HEK293T (cell line): ENCODE measurements at regions not wholly inside any gene's neighbourhood (a gene's known extent, or its start where the extent isn't known, plus 50 kb on each side); places are given as distances from the start of the nearest gene placed in this dataset.

Experiments used
- CTCF ChIA-PET: fragments of 350-600 bp; formaldehyde crosslinking; extraction: SDS; loops from one replicate; lab custom pipeline; 2021; ENCODE audit warnings: antibody characterized with exemption, inconsistent platforms; lab: Yijun Ruan, JAX
- POLR2A ChIA-PET: fragments of 350-600 bp; formaldehyde crosslinking; extraction: SDS; loops from one replicate; lab custom pipeline; 2020; ENCODE audit warnings: antibody characterized with exemption, inconsistent platforms; lab: Yijun Ruan, JAX
- DNase-seq: peaks from one replicate; pipeline ENCODE4 v3.0.0; 2012; ENCODE audit warnings: mixed read lengths; ENCODE audit errors: extremely low spot score
- ARNT ChIP-seq: fragments of 450-650 bp; IDR thresholded peaks from 2 replicates; pipeline ENCODE4 v1.6.1; 2017; ENCODE audit warnings: mild to moderate bottlenecking
- BHLHE40 ChIP-seq: fragments of 450-650 bp; IDR thresholded peaks from 2 replicates; pipeline ENCODE4 v1.6.1; 2016; ENCODE audit warnings: mild to moderate bottlenecking, moderate library complexity, borderline replicate concordance
- CTBP1 ChIP-seq: fragments of 450-650 bp; IDR thresholded peaks from 2 replicates; pipeline ENCODE4 v1.6.1; 2016; ENCODE audit warnings: borderline replicate concordance
- ELF4 ChIP-seq: fragments of 450-650 bp; IDR thresholded peaks from 2 replicates; pipeline ENCODE4 v1.6.1; 2017; ENCODE audit warnings: antibody characterized with exemption
- FOXA1 ChIP-seq: fragments of 450-650 bp; IDR thresholded peaks from 2 replicates; pipeline ENCODE4 v1.6.1; 2016; ENCODE audit warnings: mild to moderate bottlenecking
- FOXK2 ChIP-seq: fragments of 450-650 bp; IDR thresholded peaks from 2 replicates; pipeline ENCODE4 v1.6.1; 2016; ENCODE audit warnings: mild to moderate bottlenecking
- FOXM1 ChIP-seq: fragments of 450-650 bp; IDR thresholded peaks from 2 replicates; pipeline ENCODE4 v1.6.1; 2017; ENCODE audit warnings: mild to moderate bottlenecking, borderline replicate concordance
- HDGF ChIP-seq: fragments of 450-650 bp; IDR thresholded peaks from 2 replicates; pipeline ENCODE4 v1.6.1; 2017; ENCODE audit warnings: antibody characterized with exemption, borderline replicate concordance
- L3MBTL2 ChIP-seq: fragments of 450-650 bp; conservative IDR thresholded peaks from 2 replicates; pipeline ENCODE4 v1.6.1; 2016; ENCODE audit warnings: mild to moderate bottlenecking
- LEF1 ChIP-seq: fragments of 450-650 bp; IDR thresholded peaks from 2 replicates; pipeline ENCODE4 v1.6.1; 2017; ENCODE audit warnings: mild to moderate bottlenecking, borderline replicate concordance
- NFRKB ChIP-seq: fragments of 450-650 bp; IDR thresholded peaks from 2 replicates; pipeline ENCODE4 v1.6.1; 2016; ENCODE audit warnings: mild to moderate bottlenecking, moderate library complexity
- SP1 ChIP-seq: fragments of 450-650 bp; IDR thresholded peaks from 2 replicates; pipeline ENCODE4 v1.6.1; 2017
- SUZ12 ChIP-seq: fragments of 450-650 bp; IDR thresholded peaks from 2 replicates; pipeline ENCODE4 v1.6.1; 2016; ENCODE audit warnings: mild to moderate bottlenecking
- TARDBP ChIP-seq: fragments of 450-650 bp; IDR thresholded peaks from 2 replicates; pipeline ENCODE4 v1.6.1; 2016
- ZNF384 ChIP-seq: fragments of 450-650 bp; IDR thresholded peaks from 2 replicates; pipeline ENCODE4 v1.6.1; 2016
- TF ChIP-seq, protein P1 (sequence below): fragments of 450-650 bp; IDR thresholded peaks from 2 replicates; pipeline ENCODE4 v1.6.1; 2016

DNA sequence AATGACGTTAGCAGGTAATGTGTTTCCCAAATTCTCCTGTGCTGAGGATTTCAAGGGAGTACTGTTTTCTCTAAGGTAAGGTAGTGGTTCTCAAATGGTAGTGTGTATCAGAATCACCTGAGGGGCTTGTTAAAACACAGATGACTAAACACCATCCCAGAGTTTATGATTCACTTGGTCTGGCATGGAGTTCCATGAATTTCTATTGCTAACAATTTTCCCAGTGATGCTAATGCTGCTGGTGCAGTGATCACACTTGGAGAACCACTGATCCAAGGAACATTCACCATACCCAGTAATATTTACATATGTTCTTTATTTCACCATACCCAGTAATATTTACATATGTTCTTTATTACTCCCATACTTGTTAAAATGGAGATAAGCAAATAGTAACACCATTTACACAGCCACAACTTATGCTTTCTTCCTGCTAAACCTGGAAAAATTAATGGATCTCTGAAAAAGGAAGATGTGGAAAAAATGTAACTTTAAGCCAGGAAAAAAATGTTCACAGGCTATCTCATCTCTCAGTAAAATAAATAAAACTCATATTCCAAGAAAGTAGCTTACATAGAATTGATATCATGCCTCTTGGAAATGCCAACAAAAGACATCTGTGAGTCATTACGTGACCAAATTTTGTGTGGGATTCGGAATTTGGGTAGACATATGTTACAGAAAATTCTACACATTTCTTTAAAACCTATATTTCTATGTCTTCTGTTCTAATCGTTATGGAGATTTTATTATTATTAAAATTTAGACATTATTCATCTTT, 129.5 kb downstream of the MMUT start:
- ChIA-PET CTCF (no interaction called here), POLR2A (no interaction called here)
- no peak for DNase-seq
- TF ChIP-seq LEF1, result no peak
- TF ChIP-seq FOXA1, result no peak

DNA sequence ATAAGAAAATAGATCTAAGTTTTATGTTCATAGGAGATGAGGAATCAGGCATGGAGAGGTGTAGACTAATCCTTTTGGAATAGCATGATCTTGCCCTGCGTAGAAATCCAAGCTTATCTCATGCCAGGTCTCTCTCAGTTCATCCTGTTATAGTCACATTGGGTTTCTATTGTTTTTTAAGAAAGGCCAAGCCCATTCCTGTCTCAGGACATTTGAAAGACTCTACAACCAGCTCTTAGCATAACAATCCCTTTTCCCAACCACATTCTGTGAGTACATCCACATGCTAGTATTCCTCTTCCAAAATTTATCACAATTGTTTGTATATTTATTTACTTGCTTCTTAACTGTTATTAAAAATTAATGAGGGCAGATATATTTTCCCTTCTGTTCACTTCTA, 130.3 kb downstream of the MMUT start:
- TF ChIP-seq FOXK2, result no peak
- TF ChIP-seq SP1, result no peak
- TF ChIP-seq BHLHE40, result no peak
- TF ChIP-seq HDGF, result no peak
- no peak for TF ChIP-seq ELF4
- TF ChIP-seq ZNF384, result no peak
- TF ChIP-seq, protein P1, sequence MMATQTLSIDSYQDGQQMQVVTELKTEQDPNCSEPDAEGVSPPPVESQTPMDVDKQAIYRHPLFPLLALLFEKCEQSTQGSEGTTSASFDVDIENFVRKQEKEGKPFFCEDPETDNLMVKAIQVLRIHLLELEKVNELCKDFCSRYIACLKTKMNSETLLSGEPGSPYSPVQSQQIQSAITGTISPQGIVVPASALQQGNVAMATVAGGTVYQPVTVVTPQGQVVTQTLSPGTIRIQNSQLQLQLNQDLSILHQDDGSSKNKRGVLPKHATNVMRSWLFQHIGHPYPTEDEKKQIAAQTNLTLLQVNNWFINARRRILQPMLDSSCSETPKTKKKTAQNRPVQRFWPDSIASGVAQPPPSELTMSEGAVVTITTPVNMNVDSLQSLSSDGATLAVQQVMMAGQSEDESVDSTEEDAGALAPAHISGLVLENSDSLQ, result no peak
- TF ChIP-seq TARDBP, result no peak
- TF ChIP-seq FOXM1, result no peak
- no peak for TF ChIP-seq ARNT
- TF ChIP-seq L3MBTL2, result no peak
- no peak for TF ChIP-seq LEF1
- no peak for TF ChIP-seq CTBP1
- TF ChIP-seq SUZ12, result no peak
- no peak for TF ChIP-seq NFRKB
- no peak for TF ChIP-seq FOXA1
- POLR2A ChIA-PET, result no interaction called here
- CTCF ChIA-PET, result no interaction called here
- no peak for DNase-seq

DNA sequence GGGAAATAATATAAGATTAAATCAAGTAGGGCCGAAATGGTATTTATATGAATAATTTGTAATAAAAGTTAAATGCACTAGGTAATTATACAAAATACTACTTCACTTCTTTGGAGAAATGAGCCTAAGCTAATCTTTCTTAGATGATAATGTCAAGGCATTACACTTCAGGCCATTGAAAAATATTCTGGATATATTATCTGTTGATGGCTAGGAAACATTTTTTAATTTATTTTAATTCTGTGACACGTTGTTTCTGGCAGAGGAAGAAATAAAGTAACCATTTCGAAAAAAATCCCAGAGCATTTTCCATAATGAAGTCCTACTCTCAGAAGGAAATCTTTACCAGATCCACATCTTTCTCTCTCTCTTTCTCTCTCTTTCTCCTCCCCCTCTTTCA, 133.9 kb downstream of the MMUT start:
- POLR2A ChIA-PET, result no interaction called here
- TF ChIP-seq ELF4 (no peak), NFRKB (no peak), TARDBP (no peak), HDGF (no peak), FOXM1 (no peak), SP1 (no peak), ZNF384 (no peak), L3MBTL2 (no peak), BHLHE40 (no peak), ARNT (no peak), FOXK2 (no peak), SUZ12 (no peak), LEF1 (no peak)
- TF ChIP-seq, protein P1, result no peak
- no peak for DNase-seq
- CTCF ChIA-PET, result no interaction called here

DNA sequence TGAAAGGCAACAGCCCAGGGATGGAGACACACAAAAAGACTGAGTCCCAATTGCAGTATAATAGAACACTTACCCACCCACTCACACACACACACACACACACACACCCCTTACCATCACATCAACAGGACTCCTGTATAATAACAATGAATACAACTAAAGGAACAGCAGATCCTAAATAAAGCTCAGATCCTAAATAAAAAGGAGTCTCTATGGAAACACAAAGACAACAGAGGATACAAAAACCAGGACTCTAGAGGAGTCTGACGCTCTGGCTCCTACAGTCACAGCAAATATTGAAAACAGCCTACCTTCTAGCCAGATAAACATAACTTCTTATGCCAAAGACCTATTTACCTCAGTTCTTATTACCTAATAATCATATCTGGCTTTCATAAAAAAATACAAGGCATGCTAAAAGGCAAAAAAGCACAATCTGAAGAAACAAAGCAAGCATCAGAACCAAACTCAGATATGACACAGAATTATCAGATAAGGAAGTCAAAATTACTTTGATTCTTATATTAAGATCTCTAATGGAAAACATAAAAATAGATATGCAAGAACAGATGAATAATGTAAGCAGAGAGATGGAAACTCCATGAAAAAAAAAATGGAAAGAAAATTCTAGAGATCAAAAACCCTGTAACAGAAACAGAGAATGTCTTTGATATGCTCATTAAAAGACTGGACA, 134.9 kb downstream of the MMUT start:
- TF ChIP-seq BHLHE40, result no peak
- TF ChIP-seq FOXK2, result no peak
- TF ChIP-seq TARDBP, result no peak
- TF ChIP-seq HDGF, result no peak
- TF ChIP-seq SUZ12, result no peak
- TF ChIP-seq ELF4, result no peak
- TF ChIP-seq FOXM1, result no peak
- TF ChIP-seq ZNF384, result no peak
- TF ChIP-seq L3MBTL2, result no peak
- no peak for TF ChIP-seq LEF1
- TF ChIP-seq SP1, result no peak
- no peak for TF ChIP-seq CTBP1
- TF ChIP-seq, protein P1, result no peak
- TF ChIP-seq NFRKB, result no peak
- POLR2A ChIA-PET, result no interaction called here
- CTCF ChIA-PET, result no interaction called here
- DNase-seq, result no peak

DNA sequence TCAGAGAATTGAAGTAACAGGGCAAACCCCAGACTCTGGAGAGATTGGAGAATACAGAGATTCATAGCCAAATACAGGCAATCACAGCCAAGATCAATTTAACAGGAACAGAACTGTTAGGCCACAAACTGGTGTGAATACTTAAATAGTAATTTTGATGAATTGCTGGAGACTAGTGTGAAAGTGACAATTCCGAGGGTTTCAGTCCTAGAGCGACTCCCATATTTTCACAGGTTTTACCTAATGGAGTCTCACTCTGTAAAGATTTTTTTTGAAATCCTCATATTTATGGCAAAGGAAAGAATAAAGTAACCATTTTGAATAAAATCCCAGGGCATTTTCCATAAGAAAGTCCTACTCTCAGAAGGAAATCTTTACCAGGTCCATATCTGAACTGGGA, 135.5 kb downstream of the MMUT start:
- ChIA-PET POLR2A (no interaction called here), CTCF (no interaction called here)
- TF ChIP-seq FOXA1 (no peak), ELF4 (no peak), TARDBP (no peak), FOXK2 (no peak), LEF1 (no peak), BHLHE40 (no peak), ARNT (no peak), CTBP1 (no peak), FOXM1 (no peak), SUZ12 (no peak), SP1 (no peak), NFRKB (no peak), L3MBTL2 (no peak), HDGF (no peak), ZNF384 (no peak)
- TF ChIP-seq, protein P1, result no peak
- DNase-seq, result no peak
